GM21529 (cell line): ENCODE measurements at regions not wholly inside any gene's neighbourhood (a gene's known extent, or its start where the extent isn't known, plus 50 kb on each side); places are given as distances from the start of the nearest gene placed in this dataset.
"Not testable (repeated sequence)": the region's sequence is repeated elsewhere in the genome, so short reads cannot be mapped to it uniquely, and the experiment has no call there.

Source experiments
- ATAC-seq: cut with Tn5 transposase; IDR thresholded peaks from one replicate; pipeline ENCODE4 v1.9.1; 2021; ENCODE audit not compliant: unreplicated experiment

DNA sequence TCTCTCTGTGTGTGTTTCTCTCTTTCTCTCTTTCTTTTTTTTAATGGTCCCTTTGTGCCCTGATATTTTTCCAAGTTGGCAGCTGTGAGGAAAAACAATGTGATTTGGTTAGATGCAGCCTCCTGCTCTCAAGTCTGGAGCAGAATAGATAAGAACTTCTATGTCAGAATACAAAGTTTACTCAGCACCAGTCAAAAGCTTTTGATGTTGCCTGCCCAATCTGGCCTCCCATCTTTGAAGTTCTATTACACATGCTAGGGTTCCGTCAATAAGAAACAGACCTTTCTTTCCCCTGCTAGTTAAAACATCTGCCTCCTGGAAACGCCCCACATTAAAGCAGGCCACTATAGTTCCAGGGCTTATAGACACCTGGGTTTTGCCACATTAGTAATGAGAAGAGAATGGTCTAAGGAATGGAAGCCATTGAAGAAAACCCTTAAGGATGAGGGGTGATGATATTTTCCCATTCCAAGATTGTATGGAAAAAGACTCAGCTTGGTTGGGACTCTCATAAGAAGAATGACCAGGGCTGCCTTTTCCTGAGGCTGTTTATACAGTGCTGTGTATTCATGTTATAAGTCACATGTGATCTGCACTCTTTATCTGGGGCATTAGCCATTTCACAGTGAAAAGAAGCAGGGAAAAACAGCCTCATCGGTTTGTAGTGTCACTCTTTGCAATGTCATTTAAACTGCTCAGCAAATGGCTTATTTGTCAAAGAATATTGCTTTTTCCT lies 414.7 kb upstream of the PROX1 start:
- no peak for ATAC-seq

- ATAC-seq = no peak
These were observed 414.1 kb upstream of the PROX1 start for GRCh38 chr1:213573648-213574009.

GRCh38 chr1:213582976-213583567 lies 404.7 kb upstream of the PROX1 start:
- no peak for ATAC-seq

GRCh38 chr1:213584272-213584671 lies 403.5 kb upstream of the PROX1 start:
- ATAC-seq = no peak

GRCh38 chr1:213585402-213585801 lies 402.4 kb upstream of the PROX1 start:
- ATAC-seq = no peak

GRCh38 chr1:213585959-213586586 lies 401.7 kb upstream of the PROX1 start:
- ATAC-seq = no peak

GRCh38 chr1:213586587-213586972 lies 401.2 kb upstream of the PROX1 start:
- no peak for ATAC-seq

- ATAC-seq = no peak
These were observed 391.0 kb upstream of the PROX1 start for GRCh38 chr1:213596729-213597128.

DNA sequence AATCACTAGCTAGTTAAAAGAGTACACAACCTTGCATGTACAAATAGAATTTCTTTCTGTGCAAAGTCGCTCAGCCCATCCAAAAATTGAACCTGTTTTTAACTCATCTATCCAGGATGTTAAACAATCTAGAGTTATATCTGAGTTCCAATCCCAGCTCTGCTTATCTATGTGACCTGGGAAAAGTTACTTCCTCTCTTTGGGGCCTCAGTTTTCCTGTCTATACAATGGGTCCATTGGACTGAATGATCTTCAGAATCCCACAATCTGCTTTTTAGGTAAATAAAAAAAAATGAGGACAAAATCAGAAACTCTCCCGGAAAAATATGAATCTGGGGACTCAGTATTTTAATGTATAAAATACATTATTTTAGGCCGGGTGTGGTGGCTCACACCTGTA lies 389.5 kb upstream of the PROX1 start:
- ATAC-seq = no peak

GRCh38 chr1:213600879-213601278 lies 386.9 kb upstream of the PROX1 start:
- ATAC-seq = no peak

DNA sequence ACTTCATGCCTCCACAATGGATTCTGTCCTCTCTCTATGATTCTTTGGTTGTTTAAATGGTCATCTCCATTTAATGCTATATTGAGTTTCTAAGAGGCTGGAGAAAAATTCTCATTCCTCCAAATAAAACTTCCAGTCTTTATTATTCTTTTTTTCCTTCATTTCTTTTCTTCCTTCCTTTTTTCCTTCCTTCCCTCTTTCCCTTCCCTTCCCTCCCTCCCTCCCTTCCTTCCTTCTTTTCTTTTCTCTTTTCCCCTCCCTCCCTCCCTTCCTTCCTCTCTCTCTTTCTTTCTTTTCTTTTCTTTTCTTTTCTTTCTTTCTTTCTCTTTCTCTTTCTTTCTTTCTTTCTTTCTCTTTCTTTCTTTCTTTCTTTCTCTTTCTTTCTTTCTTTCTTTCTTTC lies 386.1 kb upstream of the PROX1 start:
- ATAC-seq = not testable (repeated sequence)

- ATAC-seq = no peak
These were observed 384.8 kb upstream of the PROX1 start for GRCh38 chr1:213602796-213603486.

DNA sequence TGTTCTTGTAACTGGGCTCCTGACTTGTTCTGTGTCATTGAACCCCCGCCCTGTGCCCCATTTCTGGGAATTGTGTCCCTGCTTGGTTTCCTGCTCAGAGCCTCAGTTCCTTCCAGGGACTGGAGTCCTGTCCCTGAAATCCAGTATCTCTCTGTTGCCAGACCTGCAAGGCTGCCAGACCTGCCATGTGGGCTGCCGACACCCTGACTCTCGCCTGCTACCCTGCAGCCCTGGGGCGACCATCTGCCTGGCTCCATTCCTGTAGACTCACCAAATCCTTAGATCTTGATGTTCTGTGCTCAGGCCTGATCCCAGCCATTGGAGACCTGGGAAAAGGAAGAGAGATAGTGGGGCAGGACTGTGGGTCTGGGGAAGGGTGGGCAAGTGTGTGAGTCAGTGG lies 383.3 kb upstream of the PROX1 start:
- no peak for ATAC-seq

DNA sequence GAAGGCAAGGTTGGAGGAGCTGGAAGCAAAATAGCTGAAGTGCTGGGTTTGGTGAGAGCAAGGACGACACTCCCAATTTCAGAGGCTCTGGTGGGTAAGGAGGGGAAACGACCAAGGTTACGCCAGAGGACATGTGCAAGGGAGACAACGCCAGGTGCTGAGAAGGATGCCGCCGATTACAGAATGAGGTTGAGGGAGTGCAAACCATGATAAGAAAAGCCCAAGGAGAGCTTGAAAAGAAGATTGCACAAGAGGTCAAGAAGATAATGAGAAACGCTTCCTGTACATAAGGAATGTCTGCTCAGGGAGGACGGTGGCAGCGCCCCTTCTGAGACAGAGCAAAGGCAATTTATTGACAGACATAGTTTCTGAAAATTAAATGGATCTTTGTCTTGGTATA lies 382.0 kb upstream of the PROX1 start:
- ATAC-seq = no peak

- ATAC-seq = no peak
These were observed 381.4 kb upstream of the PROX1 start for GRCh38 chr1:213606252-213606820.

GRCh38 chr1:213613549-213613948 lies 374.2 kb upstream of the PROX1 start:
- ATAC-seq = no peak

DNA sequence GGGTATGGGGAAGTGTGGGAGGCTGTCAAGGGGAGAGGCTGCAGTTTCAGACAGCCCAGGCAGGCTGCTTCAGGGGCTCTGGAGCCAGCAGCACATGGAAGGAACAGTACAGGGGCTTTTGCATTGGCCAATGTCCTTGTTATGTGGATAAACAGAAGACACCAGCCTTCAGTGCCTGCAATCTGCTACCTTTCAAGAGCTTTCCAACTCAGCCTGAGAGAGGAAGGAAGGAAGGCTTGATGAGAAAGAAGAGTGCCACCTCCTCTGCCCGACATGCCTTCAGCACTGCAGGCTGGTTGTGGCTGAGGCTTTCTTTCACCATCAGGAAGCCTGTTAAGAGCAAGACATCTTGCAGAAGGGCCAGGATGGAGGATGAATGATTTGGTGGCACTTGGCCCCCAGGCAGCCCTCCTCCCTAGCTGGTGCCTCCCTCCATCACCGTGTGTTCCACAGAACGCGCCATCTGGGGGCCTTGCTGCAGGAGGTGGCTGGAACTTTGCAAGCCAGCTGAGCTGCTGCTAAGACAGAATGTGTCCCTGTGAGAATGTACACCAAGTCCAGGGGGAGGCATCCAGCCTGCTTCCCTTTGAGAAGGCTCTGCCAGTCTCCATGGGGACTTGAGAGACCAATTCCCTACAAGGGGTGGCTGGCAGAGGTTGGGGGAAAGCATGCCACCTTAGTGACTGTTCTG lies 372.4 kb upstream of the PROX1 start:
- no peak for ATAC-seq

- ATAC-seq = no peak
These were observed 370.6 kb upstream of the PROX1 start for GRCh38 chr1:213617133-213617532.

GRCh38 chr1:213618094-213618493 lies 369.7 kb upstream of the PROX1 start:
- no peak for ATAC-seq

DNA sequence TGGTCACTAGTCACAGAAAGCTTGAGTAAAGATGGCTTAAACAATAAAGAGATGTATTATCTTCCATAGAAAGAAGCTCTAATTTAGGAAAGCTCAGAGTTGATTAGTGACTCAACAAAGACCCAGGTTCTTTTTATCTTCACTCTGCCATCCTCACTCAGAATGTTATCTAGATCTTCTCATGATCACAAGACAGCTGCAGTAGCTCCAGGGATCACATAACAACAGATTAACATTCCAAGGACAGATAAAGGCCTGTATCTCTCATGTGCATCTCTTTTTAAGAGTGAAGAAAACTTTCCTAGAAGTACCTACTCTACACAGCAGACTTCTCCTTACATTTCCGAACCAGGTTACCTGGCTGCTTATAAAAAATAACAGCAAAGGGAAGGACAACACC lies 368.7 kb upstream of the PROX1 start:
- no peak for ATAC-seq

DNA sequence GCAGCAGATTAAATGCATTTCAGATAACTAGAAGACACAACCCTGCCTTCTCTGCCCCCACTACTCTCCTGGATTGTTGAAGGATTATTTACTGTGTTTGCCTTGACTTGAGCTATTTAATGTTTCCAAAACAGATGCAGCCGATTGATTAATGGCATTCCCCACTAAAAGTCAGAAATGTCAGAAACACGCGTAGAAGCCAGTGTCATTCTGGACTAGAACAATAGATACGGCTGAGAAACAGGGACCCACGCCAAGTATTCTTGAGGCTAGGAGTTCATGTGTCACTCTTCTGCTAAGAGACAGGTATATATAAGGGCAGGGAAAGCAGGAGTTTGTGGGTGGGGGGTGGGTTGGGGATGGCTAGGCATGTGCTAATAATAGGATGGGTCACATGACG lies 366.7 kb upstream of the PROX1 start:
- ATAC-seq = no peak
